Ascending aorta (tissue), 2 donors: ENCODE measurements at regions not wholly inside any gene's neighbourhood (a gene's known extent, or its start where the extent isn't known, plus 50 kb on each side); places are given as distances from the start of the nearest gene placed in this dataset.

ENCODE experiments used
- DNase-seq, 2 donors: peaks; one replicate each; pipeline ENCODE4 v3.0.0-alpha.2; 2019; ENCODE audit warnings: low spot score in 2 of 2
- H3K27ac ChIP-seq, 2 donors: fragments of 200-600 bp; sonication (generic); one replicate each; pipeline ENCODE4 v1.5.1; 2016 to 2017; ENCODE audit warnings: mild to moderate bottlenecking in 1 of 2
- H3K27me3 ChIP-seq: fragments of 200-600 bp; sonication (generic); one replicate; pipeline ENCODE4 v1.5.1; 2017
- H3K36me3 ChIP-seq, 2 donors: fragments of 200-600 bp; sonication (generic); one replicate each; pipeline ENCODE4 v1.5.1; 2016
- H3K4me1 ChIP-seq, 2 donors: fragments of 200-600 bp; sonication (generic); one replicate each; pipeline ENCODE4 v1.5.1; 2016 to 2017; ENCODE audit warnings: mild to moderate bottlenecking in 1 of 2
- H3K4me3 ChIP-seq, 2 donors: fragments of 200-600 bp; sonication (generic); one replicate each; pipeline ENCODE4 v1.5.1; 2016 to 2017; ENCODE audit warnings: mild to moderate bottlenecking in 1 of 2
- H3K9me3 ChIP-seq, 2 donors: fragments of 200-600 bp; sonication (generic); one replicate each; pipeline ENCODE4 v1.5.1; 2016
- CTCF ChIP-seq, 3 experiments: fragments of 200-600 bp in 2 of 3; fragments of 450-650 bp in 1 of 3; sonication (generic) in 2 of 3; IDR thresholded peaks; one replicate each; pipeline ENCODE4 v1.5.1; 2016 to 2019; ENCODE audit warnings: antibody characterized with exemption in 3 of 3, mild to moderate bottlenecking in 1 of 3, moderate library complexity in 1 of 3
- intact Hi-C: fragments of 100-400 bp; cut with DNase I; formaldehyde crosslinking; loops from one replicate; pipeline ENCODE4 v1.15.1; 2023

- Histone ChIP-seq H3K4me3 (no peak overlapping the region), H3K9me3 (no peaks in the 10 kb centered on the region), H3K36me3 (no peaks in the 10 kb centered on the region), H3K27ac (no peak overlapping the region), H3K27me3 (no peaks in the 10 kb centered on the region), H3K4me1 (no peaks in the 10 kb centered on the region)
- TF ChIP-seq CTCF (IDR thresholded peaks at IDR 0.05), result no peak
- DNase-seq, result no peak
- intact Hi-C loops, result no loop called here
These were observed 516.2 kb downstream of the HAPSTR1 start for GRCh38 chr16:9607515-9608230.

- intact Hi-C loops, result no loop called here
- DNase-seq, result no peak
- H3K36me3 ChIP-seq, result no peaks in the 10 kb centered on the region
- no peaks in the 10 kb centered on the region for H3K4me1 ChIP-seq
- no peak overlapping the region for H3K4me3 ChIP-seq
- TF ChIP-seq CTCF (IDR thresholded peaks at IDR 0.05), result no peak
- no peaks in the 10 kb centered on the region for H3K27me3 ChIP-seq
- H3K27ac ChIP-seq, result no peak overlapping the region
- H3K9me3 ChIP-seq, result no peaks in the 10 kb centered on the region
These were observed 519.3 kb downstream of the HAPSTR1 start for GRCh38 chr16:9610727-9611126.

GRCh38 chr16:9612267-9612666, 520.8 kb downstream of the HAPSTR1 start:
- Histone ChIP-seq H3K27me3 (no peaks in the 10 kb centered on the region), H3K4me1 (no peaks in the 10 kb centered on the region), H3K27ac (no peak overlapping the region), H3K4me3 (no peak overlapping the region), H3K9me3 (no peaks in the 10 kb centered on the region), H3K36me3 (no peaks in the 10 kb centered on the region)
- TF ChIP-seq CTCF (IDR thresholded peaks at IDR 0.05), result no peak
- no peak for DNase-seq
- intact Hi-C loops, result no loop called here

- no peak for TF ChIP-seq CTCF (IDR thresholded peaks at IDR 0.05)
- no peaks in the 10 kb centered on the region for H3K27me3 ChIP-seq
- H3K4me1 ChIP-seq, result no peaks in the 10 kb centered on the region
- no peak overlapping the region for H3K4me3 ChIP-seq
- H3K36me3 ChIP-seq, result no peaks in the 10 kb centered on the region
- no peak for DNase-seq
- H3K27ac ChIP-seq, result no peak overlapping the region
- H3K9me3 ChIP-seq, result no peaks in the 10 kb centered on the region
- intact Hi-C loops, result no loop called here
These were observed 522.9 kb downstream of the HAPSTR1 start for GRCh38 chr16:9614389-9614788.

- Histone ChIP-seq H3K27ac (no peak overlapping the region), H3K36me3 (no peaks in the 10 kb centered on the region), H3K9me3 (peaks cover 0 to 9% of the 10 kb centered on the region in 2 donors), H3K4me3 (no peak overlapping the region), H3K4me1 (no peaks in the 10 kb centered on the region), H3K27me3 (no peaks in the 10 kb centered on the region)
- no peak for DNase-seq
- intact Hi-C loops, result no loop called here
- TF ChIP-seq CTCF (IDR thresholded peaks at IDR 0.05), result no peak
These were observed 530.8 kb downstream of the HAPSTR1 start for GRCh38 chr16:9622268-9622667.

- no peak for TF ChIP-seq CTCF (IDR thresholded peaks at IDR 0.05)
- Histone ChIP-seq H3K4me3 (no peak overlapping the region), H3K4me1 (no peaks in the 10 kb centered on the region), H3K27me3 (no peaks in the 10 kb centered on the region), H3K9me3 (peaks cover 0 to 2% of the 10 kb centered on the region in 2 donors), H3K36me3 (no peaks in the 10 kb centered on the region), H3K27ac (no peak overlapping the region)
- intact Hi-C loops, result no loop called here
- DNase-seq, result no peak
These were observed 533.7 kb downstream of the HAPSTR1 start for GRCh38 chr16:9625122-9625521.
